ENCODE measurements at regions not wholly inside any gene's neighbourhood (a gene's known extent, or its start where the extent isn't known, plus 50 kb on each side); places are given as distances from the start of the nearest gene placed in this dataset.

- no peak for DNase-seq (ENCODE audit: low spot score)
These were observed 745.2 kb upstream of the GCFC2 start for GRCh38 chr2:76455910-76456309.

- no peak for DNase-seq (ENCODE audit: low spot score)
These were observed 739.3 kb upstream of the GCFC2 start for GRCh38 chr2:76450024-76450475.

GRCh38 chr2:76448956-76449355 lies 738.2 kb upstream of the GCFC2 start:
- DNase-seq (ENCODE audit: low spot score), result no peak

GRCh38 chr2:76447294-76447693 lies 736.6 kb upstream of the GCFC2 start:
- no peak for DNase-seq (ENCODE audit: low spot score)

GRCh38 chr2:76446872-76447271 lies 736.2 kb upstream of the GCFC2 start:
- DNase-seq (ENCODE audit: low spot score), result no peak

GRCh38 chr2:76445880-76446279 lies 735.2 kb upstream of the GCFC2 start:
- DNase-seq (ENCODE audit: low spot score), result no peak

GRCh38 chr2:76444732-76445131 lies 734.0 kb upstream of the GCFC2 start:
- DNase-seq (ENCODE audit: low spot score), result no peak

- DNase-seq (ENCODE audit: low spot score), result no peak
These were observed 726.8 kb upstream of the GCFC2 start for GRCh38 chr2:76437564-76437963.

- DNase-seq (ENCODE audit: low spot score), result no peak
These were observed 718.7 kb upstream of the GCFC2 start for GRCh38 chr2:76429374-76429773.

GRCh38 chr2:76427452-76427851 lies 716.7 kb upstream of the GCFC2 start:
- DNase-seq (ENCODE audit: low spot score), result no peak

- no peak for DNase-seq (ENCODE audit: low spot score)
These were observed 705.1 kb upstream of the GCFC2 start for GRCh38 chr2:76415821-76416220.

- DNase-seq (ENCODE audit: low spot score), result no peak
These were observed 702.7 kb upstream of the GCFC2 start for GRCh38 chr2:76413436-76413835.

- no peak for DNase-seq (ENCODE audit: low spot score)
These were observed 695.6 kb upstream of the GCFC2 start for GRCh38 chr2:76406134-76406855.

GRCh38 chr2:76393356-76393755 lies 682.6 kb upstream of the GCFC2 start:
- no peak for DNase-seq (ENCODE audit: low spot score)

GRCh38 chr2:76391678-76392077 lies 681.0 kb upstream of the GCFC2 start:
- no peak for DNase-seq (ENCODE audit: low spot score)

- DNase-seq (ENCODE audit: low spot score), result no peak
These were observed 676.6 kb upstream of the GCFC2 start for GRCh38 chr2:76387294-76387693.

GRCh38 chr2:76385943-76386342 lies 675.2 kb upstream of the GCFC2 start:
- no peak for DNase-seq (ENCODE audit: low spot score)

GRCh38 chr2:76381624-76382023 lies 670.9 kb upstream of the GCFC2 start:
- DNase-seq (ENCODE audit: low spot score), result no peak

GRCh38 chr2:76378140-76378539 lies 667.4 kb upstream of the GCFC2 start:
- no peak for DNase-seq (ENCODE audit: low spot score)

- no peak for DNase-seq (ENCODE audit: low spot score)
These were observed 630.7 kb upstream of the GCFC2 start for GRCh38 chr2:76341439-76341838.

- no peak for DNase-seq (ENCODE audit: low spot score)
These were observed 622.2 kb upstream of the GCFC2 start for GRCh38 chr2:76332871-76333270.

GRCh38 chr2:76330865-76331264 lies 620.1 kb upstream of the GCFC2 start:
- no peak for DNase-seq (ENCODE audit: low spot score)

- DNase-seq (ENCODE audit: low spot score), result no peak
These were observed 615.9 kb upstream of the GCFC2 start for GRCh38 chr2:76326636-76327035.

- no peak for DNase-seq (ENCODE audit: low spot score)
These were observed 612.7 kb upstream of the GCFC2 start for GRCh38 chr2:76323381-76323780.
